HL-60 (cell line): ENCODE measurements at regions not wholly inside any gene's neighbourhood (a gene's known extent, or its start where the extent isn't known, plus 50 kb on each side); places are given as distances from the start of the nearest gene placed in this dataset.

Source experiments
- DNase-seq, 2 experiments: peaks; one replicate each; pipeline ENCODE4 v3.0.0-alpha.2; 2010 to 2020; ENCODE audit warnings: low read depth in 1 of 2, low spot score in 1 of 2
- H3K27ac ChIP-seq: fragments of 250-450 bp; sonication (Bioruptor Pico); replicated peaks from 2 replicates; pipeline ENCODE4 v1.5.1; 2020; ENCODE audit warnings: mild to moderate bottlenecking, moderate library complexity
- H3K27me3 ChIP-seq: fragments of 250-450 bp; sonication (Bioruptor Pico); 2 replicates; pipeline ENCODE4 v1.5.1; 2021; ENCODE audit warnings: mild to moderate bottlenecking, moderate library complexity; ENCODE audit not compliant: insufficient read depth, poor library complexity, severe bottlenecking
- H3K4me3 ChIP-seq: replicated peaks from 2 replicates; pipeline ENCODE4 v1.5.1; 2011; ENCODE audit warnings: mild to moderate bottlenecking, control low read depth, low read length; ENCODE audit not compliant: insufficient read depth
- CTCF ChIP-seq: IDR thresholded peaks from one replicate; pipeline ENCODE4 v1.5.1; 2011; ENCODE audit warnings: low read length, control low read depth, inconsistent platforms; ENCODE audit not compliant: insufficient read depth
- GABPA ChIP-seq: IDR thresholded peaks from 2 replicates; pipeline ENCODE4 v1.6.1; 2012; ENCODE audit warnings: low read depth
- POLR2AphosphoS5 ChIP-seq: IDR thresholded peaks from 2 replicates; pipeline ENCODE4 v1.6.1; 2012; ENCODE audit warnings: low read depth
- REST ChIP-seq: IDR thresholded peaks from 2 replicates; pipeline ENCODE4 v1.6.1; 2012; ENCODE audit warnings: low read depth; ENCODE audit not compliant: insufficient replicate concordance
- SPI1 ChIP-seq: IDR thresholded peaks from 2 replicates; pipeline ENCODE4 v1.6.1; 2012; ENCODE audit warnings: low read depth, mild to moderate bottlenecking, borderline replicate concordance

- no peak for DNase-seq
- TF ChIP-seq GABPA (no peak), SPI1 (no peak), REST (no peak), POLR2AphosphoS5 (no peak), CTCF (no peak)
Measured at GRCh38 chr1:217244971-217245370, 385.9 kb downstream of the GPATCH2 start.

GRCh38 chr1:217240656-217241055 lies 390.2 kb downstream of the GPATCH2 start:
- DNase-seq, result no peak
- no peak for TF ChIP-seq CTCF
- Histone ChIP-seq H3K27me3 (no peaks in the 10 kb centered on the region), H3K27ac (no peak overlapping the region), H3K4me3 (no peak overlapping the region)

More at GRCh38 chr1:217244971-217245370, 385.9 kb downstream of the GPATCH2 start:
- H3K27me3 ChIP-seq, result no peaks in the 10 kb centered on the region
- no peak overlapping the region for H3K27ac ChIP-seq
- no peak overlapping the region for H3K4me3 ChIP-seq

GRCh38 chr1:217238945-217239344 lies 391.9 kb downstream of the GPATCH2 start:
- TF ChIP-seq REST (no peak), GABPA (no peak), SPI1 (no peak), POLR2AphosphoS5 (no peak), CTCF (no peak)

GRCh38 chr1:217230412-217230811 lies 400.5 kb downstream of the GPATCH2 start:
- TF ChIP-seq CTCF (no peak), POLR2AphosphoS5 (no peak), GABPA (no peak), REST (no peak), SPI1 (no peak)
- Histone ChIP-seq H3K27ac (no peak overlapping the region), H3K4me3 (no peak overlapping the region)

More at GRCh38 chr1:217238945-217239344, 391.9 kb downstream of the GPATCH2 start:
- DNase-seq, result no peak
- no peaks in the 10 kb centered on the region for H3K27me3 ChIP-seq
- H3K27ac ChIP-seq, result no peak overlapping the region
- H3K4me3 ChIP-seq, result no peak overlapping the region

More at GRCh38 chr1:217230412-217230811, 400.5 kb downstream of the GPATCH2 start:
- no peaks in the 10 kb centered on the region for H3K27me3 ChIP-seq
- DNase-seq, result no peak
